IPS DF 4.7 (cell line): ENCODE measurements at regions not wholly inside any gene's neighbourhood (a gene's known extent, or its start where the extent isn't known, plus 50 kb on each side); places are given as distances from the start of the nearest gene placed in this dataset.
"Not testable (repeated sequence)": the region's sequence is repeated elsewhere in the genome, so short reads cannot be mapped to it uniquely, and the experiment has no call there.

ENCODE experiments used
- DNase-seq: peaks from one replicate; pipeline ENCODE4 v3.0.0-alpha.2; 2013; ENCODE audit warnings: low spot score; ENCODE audit errors: extremely low read depth

- no peak for DNase-seq
These were observed 181.7 kb upstream of the NPY2R start for GRCh38 chr4:155026715-155027114.

DNA sequence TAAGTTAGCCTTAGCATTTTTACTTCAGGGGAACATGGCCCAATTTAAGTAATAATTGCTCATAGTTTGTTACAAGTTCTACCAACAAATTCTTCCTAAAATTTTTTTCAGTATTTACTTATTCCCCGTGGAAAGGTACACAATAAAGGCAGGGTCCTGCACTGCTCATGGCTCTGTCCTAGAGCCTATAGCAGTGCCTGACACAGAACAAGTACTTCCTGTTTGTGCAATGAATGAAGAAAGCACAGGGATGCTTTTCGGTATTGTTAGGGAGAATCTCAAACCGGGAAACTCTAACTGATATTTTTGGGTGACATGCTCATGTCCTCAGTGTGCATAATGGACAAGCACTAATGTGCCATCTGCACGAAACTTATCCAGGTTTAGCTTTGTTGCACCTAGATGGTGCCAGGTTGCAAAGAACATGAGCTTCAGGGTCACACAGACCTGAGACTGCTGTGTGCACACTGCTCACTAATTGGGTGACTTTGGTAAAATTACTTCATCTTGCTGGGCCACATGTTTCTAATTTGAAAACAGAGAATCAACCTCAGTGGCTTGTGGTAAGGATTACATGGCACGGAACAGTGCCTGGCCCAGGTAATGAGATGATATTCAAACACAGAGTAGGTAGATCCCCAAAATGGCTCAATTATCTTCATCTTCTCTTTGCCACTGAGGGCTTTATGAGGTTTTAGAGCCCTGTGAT lies 175.8 kb upstream of the NPY2R start:
- no peak for DNase-seq

DNA sequence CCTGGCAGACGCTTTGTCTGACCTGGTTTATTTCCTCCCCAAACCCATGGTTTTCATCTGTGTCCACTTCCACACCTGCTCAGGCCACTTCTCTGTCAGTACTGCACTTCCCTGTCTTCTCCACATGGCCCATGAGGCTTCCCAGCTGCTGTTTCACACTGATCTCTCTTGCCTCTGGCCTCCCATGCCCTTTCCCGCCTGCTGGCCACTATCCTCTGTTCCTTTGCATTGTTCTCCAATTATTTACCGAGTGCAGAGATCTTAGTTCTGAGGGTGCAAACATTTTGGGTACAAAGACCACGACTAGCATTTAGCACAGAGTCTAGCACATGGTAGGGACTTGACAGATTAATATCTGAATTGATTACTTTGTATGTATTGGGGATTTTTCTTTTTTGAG lies 174.8 kb upstream of the NPY2R start:
- DNase-seq: no peak

GRCh38 chr4:155037031-155037430 lies 171.4 kb upstream of the NPY2R start:
- DNase-seq: no peak

DNA sequence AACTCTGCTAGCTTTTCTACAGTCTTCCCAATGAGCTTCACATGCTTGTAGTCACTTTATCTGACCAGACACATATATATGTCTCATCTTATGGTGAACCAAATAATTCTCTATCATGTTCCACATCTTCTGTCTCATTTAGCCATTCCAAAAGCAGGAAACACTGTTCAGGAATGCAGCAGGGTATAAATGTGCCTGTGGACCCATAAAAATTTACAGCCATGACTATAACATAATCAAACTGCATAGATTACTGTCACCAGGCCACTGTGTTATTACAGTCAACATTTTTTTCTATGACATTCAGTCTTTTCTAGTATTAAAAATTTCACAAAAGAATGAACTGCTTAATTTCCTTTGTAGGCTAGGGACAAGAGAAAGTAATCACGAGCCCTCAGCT lies 170.0 kb upstream of the NPY2R start:
- no peak for DNase-seq

GRCh38 chr4:155039162-155039561 lies 169.3 kb upstream of the NPY2R start:
- no peak for DNase-seq

GRCh38 chr4:155040031-155040430 lies 168.4 kb upstream of the NPY2R start:
- no peak for DNase-seq

DNA sequence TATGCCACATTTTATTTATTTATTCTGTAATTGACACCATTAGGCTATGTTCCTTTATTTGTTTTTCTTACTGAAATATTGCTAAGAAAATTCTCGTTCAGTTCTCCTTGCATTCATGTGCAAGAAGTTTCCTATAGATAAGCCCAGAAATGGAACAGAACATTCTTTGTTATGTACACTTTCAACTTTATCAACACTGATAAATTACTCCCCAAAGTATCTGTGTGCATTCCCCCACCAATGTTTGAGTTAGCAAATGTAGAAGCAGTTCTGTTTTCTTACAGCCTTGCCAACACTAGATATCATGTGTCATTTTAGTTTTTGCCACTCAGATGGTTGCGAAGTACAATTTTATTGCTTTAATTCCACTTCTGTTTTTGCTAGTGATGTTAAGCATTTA lies 166.4 kb upstream of the NPY2R start:
- no peak for DNase-seq

GRCh38 chr4:155044251-155044650 lies 164.2 kb upstream of the NPY2R start:
- not testable (repeated sequence) for DNase-seq

GRCh38 chr4:155047755-155048154 lies 160.7 kb upstream of the NPY2R start:
- DNase-seq: no peak

DNA sequence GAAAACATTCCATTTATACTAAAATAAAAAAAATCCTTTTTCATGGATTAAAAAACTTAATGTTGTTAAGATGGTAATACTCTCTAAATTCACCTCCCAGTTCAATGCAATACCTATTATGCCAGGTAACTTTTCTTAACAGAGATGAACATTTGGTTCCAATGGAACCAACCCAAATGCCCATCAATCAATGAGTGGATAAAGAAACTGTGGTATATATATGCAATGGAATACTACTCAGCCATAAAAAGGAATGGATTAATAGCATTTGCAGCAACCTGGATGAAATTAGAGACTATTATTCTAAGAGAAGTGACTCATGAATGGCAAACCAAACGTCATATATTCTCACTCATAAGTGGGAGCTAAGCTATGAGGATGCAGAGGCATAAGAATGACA lies 154.4 kb upstream of the NPY2R start:
- not testable (repeated sequence) for DNase-seq

DNA sequence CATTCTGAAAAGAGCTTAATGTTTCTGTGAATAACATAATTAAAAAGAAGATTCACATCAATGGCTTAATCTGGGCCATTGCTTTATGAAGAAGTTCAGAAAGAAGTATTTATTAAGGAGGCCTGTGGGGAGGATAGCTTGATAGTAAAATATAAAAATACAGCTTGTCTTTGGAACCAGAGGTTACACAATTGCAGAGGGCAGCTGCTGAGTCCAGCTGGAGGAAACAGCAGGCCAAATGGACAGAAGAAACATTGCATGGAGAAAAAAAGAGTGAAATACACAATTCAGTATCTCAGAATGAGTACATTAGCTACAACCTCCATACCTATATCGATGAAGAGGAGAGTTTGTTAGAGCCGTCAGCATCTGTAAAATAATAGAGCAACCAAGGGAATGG lies 148.0 kb upstream of the NPY2R start:
- no peak for DNase-seq

DNA sequence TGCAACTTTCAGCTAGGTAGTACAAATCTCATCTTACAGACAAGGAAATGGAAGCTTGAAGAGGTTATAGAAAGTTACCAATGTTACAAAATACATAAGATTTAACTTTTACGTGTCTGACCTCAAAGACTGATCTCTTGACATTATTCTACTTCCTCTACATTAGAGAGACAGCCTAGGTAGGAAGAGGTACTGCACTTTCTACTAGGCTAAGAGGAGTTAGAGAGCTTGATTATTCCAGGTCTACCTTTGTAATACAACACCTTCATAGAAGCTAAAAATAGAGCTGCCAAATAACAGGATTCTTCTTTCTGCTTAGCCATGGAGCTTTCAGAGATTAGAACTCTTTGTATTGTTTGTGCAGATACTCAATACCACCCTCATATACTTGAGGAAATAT lies 147.6 kb upstream of the NPY2R start:
- no peak for DNase-seq

DNA sequence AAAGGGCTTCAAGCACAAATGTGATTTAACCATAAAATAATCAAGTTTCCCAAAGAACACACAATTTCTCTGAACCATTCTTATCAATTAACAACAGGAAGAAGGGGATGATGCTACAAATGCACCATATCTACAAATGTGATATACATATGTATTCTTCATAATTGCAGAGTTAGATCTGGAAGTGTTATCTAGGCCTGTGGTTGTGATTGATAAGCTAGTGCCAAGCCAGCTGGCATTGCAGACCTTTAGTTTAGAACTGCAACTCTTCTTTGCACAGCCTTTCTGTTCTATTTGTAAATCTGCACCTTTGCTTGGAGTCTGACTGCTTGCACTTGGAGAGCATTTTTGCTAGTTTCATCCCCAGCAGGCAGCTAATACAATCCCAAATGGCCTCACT lies 145.5 kb upstream of the NPY2R start:
- DNase-seq: no peak

DNA sequence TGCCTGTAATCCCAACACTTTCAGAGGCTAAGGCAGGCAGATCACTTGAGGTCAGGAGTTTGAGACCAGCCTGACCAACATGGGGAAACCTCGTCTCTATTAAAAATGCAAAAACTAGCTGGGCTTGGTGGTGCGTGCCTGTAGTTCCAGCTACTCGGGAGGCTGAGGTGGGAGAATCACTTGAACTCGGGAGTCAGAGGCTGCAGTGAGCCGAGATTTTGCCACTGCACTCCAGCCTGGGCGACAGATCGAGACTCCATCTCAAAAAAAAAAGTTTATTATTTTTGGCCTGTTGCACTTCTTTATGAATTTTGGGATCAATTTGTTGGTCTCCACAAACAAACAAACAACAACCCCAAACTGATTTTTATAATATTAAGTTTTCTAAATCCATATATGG lies 143.5 kb upstream of the NPY2R start:
- not testable (repeated sequence) for DNase-seq

DNA sequence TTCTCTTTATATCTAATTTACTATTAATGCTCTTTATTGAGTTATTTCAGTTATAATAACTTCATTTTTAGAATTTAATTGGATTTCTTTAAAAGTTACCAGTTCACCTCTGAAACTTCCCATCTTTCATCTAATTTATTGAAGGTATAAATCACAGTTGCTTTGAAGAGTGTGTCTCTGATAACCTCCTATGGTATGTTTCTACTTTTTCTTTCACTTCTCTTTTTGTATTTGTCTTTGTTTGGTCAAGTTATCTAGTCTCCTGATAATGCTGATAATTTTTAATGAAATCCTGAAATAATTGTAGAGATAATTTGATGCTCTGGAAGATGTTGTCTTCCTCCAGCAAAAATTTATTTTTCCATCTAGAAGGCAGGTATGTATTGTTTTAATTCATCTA lies 141.6 kb upstream of the NPY2R start:
- DNase-seq: no peak

GRCh38 chr4:155071962-155072361 lies 136.5 kb upstream of the NPY2R start:
- no peak for DNase-seq

GRCh38 chr4:155072417-155072816 lies 136.0 kb upstream of the NPY2R start:
- DNase-seq: no peak

DNA sequence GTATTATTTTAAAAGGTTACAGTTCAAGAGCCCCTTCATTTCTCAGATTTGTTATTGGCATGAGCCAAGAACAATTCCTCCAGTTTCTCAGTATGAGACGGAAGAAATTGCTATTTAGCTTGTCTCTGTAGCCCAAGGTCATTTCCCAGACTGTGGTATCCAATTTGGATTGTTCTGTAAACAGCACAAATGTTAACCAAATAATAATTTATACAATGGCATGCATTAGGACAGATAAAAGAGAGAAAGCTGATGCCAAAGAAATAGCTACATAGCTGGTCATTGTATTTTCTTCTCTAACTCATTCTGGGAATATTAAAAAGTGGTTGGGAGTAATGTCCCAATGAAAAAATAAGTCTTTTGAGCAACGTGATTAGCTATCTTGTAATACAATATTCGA lies 134.6 kb upstream of the NPY2R start:
- no peak for DNase-seq

GRCh38 chr4:155076256-155076785 lies 132.1 kb upstream of the NPY2R start:
- DNase-seq: no peak

GRCh38 chr4:155077452-155078229 lies 130.8 kb upstream of the NPY2R start:
- peak; percentile 30 for DNase-seq

- no peak for DNase-seq
These were observed 128.6 kb upstream of the NPY2R start for GRCh38 chr4:155079871-155080270.

DNA sequence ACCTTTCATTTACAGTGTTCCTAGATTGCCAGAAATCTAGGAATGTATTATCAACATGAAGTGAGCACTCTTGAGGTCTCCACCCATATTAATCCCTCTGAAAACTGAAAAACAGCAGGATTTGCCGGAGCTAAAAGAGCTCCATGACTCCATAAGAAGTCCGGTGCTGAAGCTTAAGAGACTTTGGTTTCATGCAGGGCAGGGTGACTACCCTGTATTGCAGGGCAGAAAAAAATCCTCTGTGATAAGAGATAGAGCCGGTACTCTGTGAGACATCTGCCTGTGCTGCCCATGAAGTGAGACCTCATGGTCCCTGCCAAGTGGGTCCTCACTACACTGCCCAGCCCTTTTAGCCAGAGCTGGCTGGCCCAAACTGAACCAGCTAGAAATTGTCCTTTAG lies 127.2 kb upstream of the NPY2R start:
- DNase-seq: no peak
